GM12878 (cell line): ENCODE measurements at regions not wholly inside any gene's neighbourhood (a gene's known extent, or its start where the extent isn't known, plus 50 kb on each side); places are given as distances from the start of the nearest gene placed in this dataset.

Experiments used
- ATAC-seq: fragments of 200-7000 bp; cut with Tn5 transposase; 3 replicates; pipeline ENCODE4 v1.9.1; 2020; ENCODE audit warnings: mild to moderate bottlenecking, moderate library complexity
- BruUV-seq: library from RNA; stranded (reverse); fragments of 400-500 nt; replicated peaks from 2 replicates; lab custom pipeline; 2021; lab: Mats Ljungman, UMichigan
- CTCF ChIA-PET: fragments of 300-600 bp; sonication (Branson Sonifier 250); formaldehyde crosslinking; extraction: SDS; loops from one replicate; lab custom pipeline; 2021; ENCODE audit warnings: inconsistent platforms; lab: Yijun Ruan, JAX
- POLR2A ChIA-PET: fragments of 350-600 bp; formaldehyde crosslinking; extraction: SDS; loops from one replicate; lab custom pipeline; 2021; ENCODE audit warnings: inconsistent platforms; lab: Charles Lee
- RAD21 ChIA-PET: fragments of 300-600 bp; sonication (Branson Sonifier 250); formaldehyde crosslinking; loops from one replicate; lab custom pipeline; 2023; ENCODE audit warnings: antibody characterized with exemption; ENCODE audit not compliant: unreplicated experiment; lab: Charles Lee
- SMC1A ChIA-PET: fragments of 300-600 bp; sonication (Branson Sonifier 250); formaldehyde crosslinking; loops from one replicate; lab custom pipeline; 2023; ENCODE audit not compliant: unreplicated experiment, uncharacterized antibody; lab: Charles Lee
- DNase-seq: peaks from one replicate; pipeline ENCODE4 v3.0.0-alpha.2; 2011; ENCODE audit warnings: low read depth, low spot score
- FAIRE-seq: peaks from 3 replicates; lab custom pipeline; 2011; peaks lifted over from hg19 to GRCh38; lab: Jason Lieb, UNC
- H2AFZ ChIP-seq: 2 replicates; pipeline ENCODE4 v1.6.0; 2011; ENCODE audit warnings: low read depth, low read length, control low read depth; ENCODE audit not compliant: control insufficient read depth
- H3K27ac ChIP-seq: 2 replicates; pipeline ENCODE4 v1.5.1; 2011; ENCODE audit warnings: control low read depth; ENCODE audit not compliant: control insufficient read depth, insufficient read depth
- H3K27me3 ChIP-seq, 2 experiments: replicated peaks in 1 of 2; 2 replicates each; pipeline versions ENCODE4 v1.6.0 to v1.6.1; 2011; ENCODE audit warnings: low read length in 1 of 2; ENCODE audit not compliant: control insufficient read depth in 2 of 2, insufficient read depth in 2 of 2
- H3K36me3 ChIP-seq, 2 experiments: 2 replicates each; pipeline ENCODE4 v1.5.1; 2011; ENCODE audit warnings: low read length in 1 of 2; ENCODE audit not compliant: control insufficient read depth in 2 of 2, insufficient read depth in 2 of 2
- H3K4me1 ChIP-seq: 2 replicates; pipeline ENCODE4 v1.6.1; 2011; ENCODE audit warnings: mild to moderate bottlenecking, low read length, moderate library complexity, mixed read lengths; ENCODE audit not compliant: control insufficient read depth, insufficient read depth
- H3K4me2 ChIP-seq: 2 replicates; pipeline ENCODE4 v1.6.0; 2011; ENCODE audit warnings: control low read depth; ENCODE audit not compliant: control insufficient read depth, insufficient read depth
- H3K4me3 ChIP-seq: fragments of 200-600 bp; sonication (generic); 2 replicates; pipeline ENCODE4 v1.5.1; 2016
- H3K79me2 ChIP-seq: 2 replicates; pipeline ENCODE4 v1.6.0; 2011; ENCODE audit warnings: low read length; ENCODE audit not compliant: control insufficient read depth, insufficient read depth
- H3K9ac ChIP-seq: 2 replicates; pipeline ENCODE4 v1.8.0; 2011; ENCODE audit warnings: low read length, control low read depth, mixed read lengths; ENCODE audit not compliant: control insufficient read depth, insufficient read depth
- H3K9me3 ChIP-seq: replicated peaks from 3 replicates; pipeline ENCODE4 v1.5.1; 2011; ENCODE audit warnings: mild to moderate bottlenecking, low read length; ENCODE audit not compliant: control insufficient read depth, insufficient read depth
- H4K20me1 ChIP-seq: 2 replicates; pipeline ENCODE4 v1.6.0; 2011; ENCODE audit not compliant: control insufficient read depth, insufficient read depth
- BCL3 ChIP-seq: IDR thresholded peaks from 2 replicates; pipeline ENCODE4 v1.6.1; 2011; ENCODE audit warnings: borderline replicate concordance, low read depth, mild to moderate bottlenecking, moderate library complexity, low read length; ENCODE audit not compliant: insufficient read depth, poor library complexity, severe bottlenecking
- BRCA1 ChIP-seq: IDR thresholded peaks from 2 replicates; pipeline ENCODE4 v1.6.1; 2011; ENCODE audit warnings: low read depth, low read length, improper control_type of control experiment
- CBX3 ChIP-seq: fragments of 200-600 bp; sonication (generic); IDR thresholded peaks from 2 replicates; pipeline ENCODE4 v1.6.1; 2016; ENCODE audit warnings: low read depth, borderline replicate concordance
- CBX5 ChIP-seq: sonication (generic); IDR thresholded peaks from 2 replicates; pipeline ENCODE4 v1.6.1; 2016; ENCODE audit warnings: low read depth, moderate library complexity, mild to moderate bottlenecking, inconsistent platforms
- CHD4 ChIP-seq: fragments of 200-600 bp; sonication (generic); IDR thresholded peaks from 2 replicates; pipeline ENCODE4 v1.6.1; 2016; ENCODE audit warnings: mild to moderate bottlenecking
- EP300 ChIP-seq, 2 experiments: fragments of 150-350 bp in 1 of 2; IDR thresholded peaks; 2 replicates each; pipeline ENCODE4 v1.6.1; 2011 to 2012; ENCODE audit warnings: low read depth in 2 of 2, low read length in 2 of 2, borderline replicate concordance in 1 of 2, improper control_type of control experiment in 1 of 2, inconsistent platforms in 1 of 2; ENCODE audit not compliant: control insufficient read depth in 1 of 2
- HSF1 ChIP-seq: fragments of 150-350 bp; IDR thresholded peaks from 2 replicates; pipeline ENCODE4 v1.6.1; 2014; ENCODE audit warnings: mild to moderate bottlenecking, low read depth, low read length
- NR2C2 ChIP-seq: IDR thresholded peaks from 2 replicates; pipeline ENCODE4 v1.6.1; 2011; ENCODE audit warnings: borderline replicate concordance, low read depth; ENCODE audit not compliant: control insufficient read depth, insufficient read length
- PBX3 ChIP-seq: IDR thresholded peaks from 2 replicates; pipeline ENCODE4 v1.6.1; 2011; ENCODE audit warnings: mild to moderate bottlenecking, low read depth, low read length, moderate library complexity; ENCODE audit not compliant: insufficient replicate concordance
- WGBS: methylation state at CpG from one replicate; pipeline ENCODE4 v1.1.6; 2016; ENCODE audit warnings: low lambda C conversion rate; ENCODE audit not compliant: insufficient replicate concordance, insufficient coverage; ENCODE audit errors: missing lambda C conversion rate; 5-methylcytosine and 5-hydroxymethylcytosine counted together
- in situ Hi-C: fragments of 300-500 bp; cut with MboI; formaldehyde crosslinking; loops from 9 replicates; pipeline ENCODE4 v1.14.3; 2018; ENCODE audit warnings: mixed read lengths
- intact Hi-C: fragments of 100-400 bp; cut with micrococcal nuclease; formaldehyde crosslinking; loops from one replicate; pipeline ENCODE4 v1.14.2; 2022; ENCODE audit not compliant: unreplicated experiment
- TF ChIP-seq, protein P1 (sequence below): IDR thresholded peaks from 2 replicates; pipeline ENCODE4 v1.6.1; 2012; ENCODE audit warnings: low read depth, low read length, improper control_type of control experiment
- TF ChIP-seq, protein P2 (sequence below): fragments of 450-650 bp; IDR thresholded peaks from 2 replicates; pipeline ENCODE4 v1.6.1; 2017; ENCODE audit warnings: antibody characterized with exemption, mild to moderate bottlenecking, moderate library complexity

- TF ChIP-seq, protein P1, sequence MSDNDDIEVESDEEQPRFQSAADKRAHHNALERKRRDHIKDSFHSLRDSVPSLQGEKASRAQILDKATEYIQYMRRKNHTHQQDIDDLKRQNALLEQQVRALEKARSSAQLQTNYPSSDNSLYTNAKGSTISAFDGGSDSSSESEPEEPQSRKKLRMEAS, result no peak
- no peak for TF ChIP-seq PBX3
- TF ChIP-seq EP300 (IDR thresholded peaks at IDR 0.05; ENCODE audit: borderline replicate concordance in 1 of 2, control insufficient read depth in 1 of 2, low read depth in 2 of 2, low read length in 2 of 2), result no peak
- TF ChIP-seq BRCA1, result no peak
- TF ChIP-seq CBX5, result no peak
- TF ChIP-seq, protein P2, sequence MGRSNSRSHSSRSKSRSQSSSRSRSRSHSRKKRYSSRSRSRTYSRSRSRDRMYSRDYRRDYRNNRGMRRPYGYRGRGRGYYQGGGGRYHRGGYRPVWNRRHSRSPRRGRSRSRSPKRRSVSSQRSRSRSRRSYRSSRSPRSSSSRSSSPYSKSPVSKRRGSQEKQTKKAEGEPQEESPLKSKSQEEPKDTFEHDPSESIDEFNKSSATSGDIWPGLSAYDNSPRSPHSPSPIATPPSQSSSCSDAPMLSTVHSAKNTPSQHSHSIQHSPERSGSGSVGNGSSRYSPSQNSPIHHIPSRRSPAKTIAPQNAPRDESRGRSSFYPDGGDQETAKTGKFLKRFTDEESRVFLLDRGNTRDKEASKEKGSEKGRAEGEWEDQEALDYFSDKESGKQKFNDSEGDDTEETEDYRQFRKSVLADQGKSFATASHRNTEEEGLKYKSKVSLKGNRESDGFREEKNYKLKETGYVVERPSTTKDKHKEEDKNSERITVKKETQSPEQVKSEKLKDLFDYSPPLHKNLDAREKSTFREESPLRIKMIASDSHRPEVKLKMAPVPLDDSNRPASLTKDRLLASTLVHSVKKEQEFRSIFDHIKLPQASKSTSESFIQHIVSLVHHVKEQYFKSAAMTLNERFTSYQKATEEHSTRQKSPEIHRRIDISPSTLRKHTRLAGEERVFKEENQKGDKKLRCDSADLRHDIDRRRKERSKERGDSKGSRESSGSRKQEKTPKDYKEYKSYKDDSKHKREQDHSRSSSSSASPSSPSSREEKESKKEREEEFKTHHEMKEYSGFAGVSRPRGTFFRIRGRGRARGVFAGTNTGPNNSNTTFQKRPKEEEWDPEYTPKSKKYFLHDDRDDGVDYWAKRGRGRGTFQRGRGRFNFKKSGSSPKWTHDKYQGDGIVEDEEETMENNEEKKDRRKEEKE, result no peak
These were observed 138.0 kb downstream of the ASCL4 start (continued) for GRCh38 chr12:107912421-107913004.

DNA sequence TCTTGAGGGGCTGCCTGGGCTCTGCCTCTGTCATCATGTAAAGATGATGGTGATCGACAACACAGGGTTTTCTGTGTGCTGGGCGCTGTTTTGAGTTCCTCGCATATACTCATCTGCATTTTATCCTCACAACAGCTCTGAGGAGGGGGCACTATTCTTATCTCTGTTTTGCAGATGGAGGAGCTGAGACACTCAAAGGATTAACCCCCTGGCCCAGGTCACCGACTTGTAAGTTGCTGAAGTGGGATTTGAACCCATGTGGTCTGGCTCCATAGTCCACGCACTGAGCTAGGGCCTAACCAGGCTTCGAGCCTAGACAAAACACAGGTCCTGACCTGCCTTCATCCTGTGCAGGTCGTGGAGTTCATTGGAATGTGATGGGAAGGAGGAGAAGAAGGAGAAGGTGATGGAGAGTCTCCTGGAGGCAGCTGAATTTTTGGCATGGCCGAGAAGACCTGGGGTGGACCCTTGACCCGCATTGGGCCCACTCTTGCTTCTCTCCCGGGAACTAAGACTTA lies 140.0 kb downstream of the ASCL4 start:
- RAD21 ChIA-PET, result no interaction called here
- H3K27me3 ChIP-seq, result no peaks in the 10 kb centered on the region; a peak in 2 of 4 replicates
- TF ChIP-seq NR2C2, result no peak
- TF ChIP-seq CHD4, result no peak
- TF ChIP-seq BCL3, result no peak
- no peak for TF ChIP-seq CBX3
- no peak for TF ChIP-seq HSF1

More for the DNA sequence above, 140.0 kb downstream of the ASCL4 start:
- SMC1A ChIA-PET, result no interaction called here
- in situ Hi-C loops, result no loop called here
- POLR2A ChIA-PET, result no interaction called here
- Histone ChIP-seq H3K9me3 (no peaks in the 10 kb centered on the region), H3K79me2 (no peaks in the 10 kb centered on the region), H3K4me1 (no peaks in the 10 kb centered on the region), H3K36me3 (no peaks in the 10 kb centered on the region), H3K4me3 (no peak overlapping the region), H3K9ac (no peak overlapping the region), H2AFZ (no peak overlapping the region), H4K20me1 (no peaks in the 10 kb centered on the region), H3K4me2 (no peak overlapping the region), H3K27ac (no peak overlapping the region)
- no peak for FAIRE-seq
- ATAC-seq, result no peak
- CTCF ChIA-PET, result interaction anchor here (2.8 kb wide), 1 partner anchor 237 kb away, joined by 19 read pairs; no protein-coding TSS in a partner anchor
- no peak for DNase-seq
- WGBS, result 25% methylated on average over 10 of the region's 10 CpGs
- intact Hi-C loops, result no loop called here
- no TSS peak for BruUV-seq
